H9 (cell line): ENCODE measurements at regions not wholly inside any gene's neighbourhood (a gene's known extent, or its start where the extent isn't known, plus 50 kb on each side); places are given as distances from the start of the nearest gene placed in this dataset.

Experiments
- DNase-seq: peaks from one replicate; pipeline ENCODE4 v3.0.0-alpha.2; 2017
- H2AFZ ChIP-seq: one replicate; pipeline ENCODE4 v1.6.1; 2013; ENCODE audit warnings: mild to moderate bottlenecking, low read length, control low read depth, moderate library complexity
- H2AK5ac ChIP-seq: 2 replicates; pipeline ENCODE4 v1.6.1; 2013; ENCODE audit warnings: low read length, control low read depth, mixed read lengths; ENCODE audit not compliant: insufficient read length
- H2BK120ac ChIP-seq: one replicate; pipeline ENCODE4 v1.6.1; 2013; ENCODE audit warnings: low read depth, mild to moderate bottlenecking, low read length, control low read depth, inconsistent platforms; ENCODE audit not compliant: poor library complexity, severe bottlenecking
- H2BK12ac ChIP-seq: 2 replicates; pipeline ENCODE4 v1.6.1; 2013; ENCODE audit warnings: low read length, control low read depth, mixed read lengths, low read depth; ENCODE audit not compliant: insufficient read length
- H2BK15ac ChIP-seq: 2 replicates; pipeline ENCODE4 v1.6.1; 2013; ENCODE audit warnings: low read depth, low read length, control low read depth
- H2BK20ac ChIP-seq: one replicate; pipeline ENCODE4 v1.6.1; 2013; ENCODE audit warnings: low read depth, mild to moderate bottlenecking, low read length, control low read depth, inconsistent platforms; ENCODE audit not compliant: poor library complexity, severe bottlenecking
- H2BK5ac ChIP-seq: 2 replicates; pipeline ENCODE4 v1.6.1; 2013; ENCODE audit warnings: low read length, control low read depth, mixed read lengths; ENCODE audit not compliant: insufficient read length
- H3K14ac ChIP-seq: 2 replicates; pipeline ENCODE4 v1.6.1; 2013; ENCODE audit warnings: low read length, control low read depth; ENCODE audit not compliant: insufficient read depth
- H3K18ac ChIP-seq: 2 replicates; pipeline ENCODE4 v1.6.1; 2013; ENCODE audit warnings: low read depth, mild to moderate bottlenecking, mixed read lengths, low read length, control low read depth; ENCODE audit not compliant: insufficient read length
- H3K23ac ChIP-seq: 2 replicates; pipeline ENCODE4 v1.6.1; 2013; ENCODE audit warnings: low read length, control low read depth, mixed read lengths, low read depth; ENCODE audit not compliant: insufficient read length
- H3K23me2 ChIP-seq: 2 replicates; pipeline ENCODE4 v1.6.1; 2013; ENCODE audit warnings: low read depth, mild to moderate bottlenecking, mixed read lengths, low read length, control low read depth; ENCODE audit not compliant: insufficient read length, poor library complexity, severe bottlenecking
- H3K27ac ChIP-seq: 2 replicates; pipeline ENCODE4 v1.5.1; 2013; ENCODE audit warnings: low read length, control low read depth, mixed read lengths, low read depth; ENCODE audit not compliant: insufficient read length
- H3K27me3 ChIP-seq: 2 replicates; pipeline ENCODE4 v1.6.1; 2013; ENCODE audit warnings: low read length, control low read depth, inconsistent platforms; ENCODE audit not compliant: insufficient read depth
- H3K4ac ChIP-seq: 2 replicates; pipeline ENCODE4 v1.6.1; 2013; ENCODE audit warnings: low read depth, mild to moderate bottlenecking, control low read depth, inconsistent platforms, low read length, moderate library complexity
- H3K4me1 ChIP-seq: 2 replicates; pipeline ENCODE4 v1.6.1; 2013; ENCODE audit warnings: low read length, control low read depth, inconsistent platforms; ENCODE audit not compliant: insufficient read depth
- H3K4me2 ChIP-seq: 2 replicates; pipeline ENCODE4 v1.6.1; 2013; ENCODE audit warnings: low read length, control low read depth, mixed read lengths; ENCODE audit not compliant: insufficient read length, insufficient read depth
- H3K56ac ChIP-seq: 2 replicates; pipeline ENCODE4 v1.6.1; 2013; ENCODE audit warnings: low read depth, mild to moderate bottlenecking, mixed read lengths, low read length, control low read depth; ENCODE audit not compliant: insufficient read length
- H3K79me1 ChIP-seq: 2 replicates; pipeline ENCODE4 v1.6.1; 2013; ENCODE audit warnings: low read depth, mild to moderate bottlenecking, moderate library complexity, low read length, control low read depth, inconsistent platforms; ENCODE audit not compliant: insufficient read depth, poor library complexity, severe bottlenecking
- H3K79me2 ChIP-seq: 2 replicates; pipeline ENCODE4 v1.6.1; 2013; ENCODE audit warnings: low read length, control low read depth, inconsistent platforms; ENCODE audit not compliant: insufficient read depth
- H3K9ac ChIP-seq: 2 replicates; pipeline ENCODE4 v1.6.1; 2013; ENCODE audit warnings: low read length, control low read depth, mixed read lengths; ENCODE audit not compliant: insufficient read length; ENCODE audit errors: extremely low read depth
- H3K9me3 ChIP-seq: one replicate; pipeline ENCODE4 v1.6.1; 2013; ENCODE audit warnings: low read depth, low read length, inconsistent platforms; ENCODE audit not compliant: control insufficient read depth
- H3T11ph ChIP-seq: one replicate; pipeline ENCODE4 v1.6.1; 2013; ENCODE audit warnings: mild to moderate bottlenecking, low read length, control low read depth, inconsistent platforms
- H4K20me1 ChIP-seq: one replicate; pipeline ENCODE4 v1.6.1; 2013; ENCODE audit not compliant: control insufficient read depth, insufficient read length, insufficient read depth
- H4K5ac ChIP-seq: 2 replicates; pipeline ENCODE4 v1.6.1; 2013; ENCODE audit warnings: low read depth, mild to moderate bottlenecking, mixed read lengths, low read length, control low read depth; ENCODE audit not compliant: insufficient read length
- H4K8ac ChIP-seq: replicated peaks from 2 replicates; pipeline ENCODE4 v1.6.1; 2013; ENCODE audit warnings: low read length, control low read depth, mixed read lengths, low read depth; ENCODE audit not compliant: insufficient read length
- H4K91ac ChIP-seq: 2 replicates; pipeline ENCODE4 v1.6.1; 2013; ENCODE audit warnings: low read depth, mild to moderate bottlenecking, moderate library complexity, mixed read lengths, low read length, control low read depth; ENCODE audit not compliant: insufficient read length
- H3K27ac Mint-ChIP-seq, 3 experiments: 2 replicates in 2 of 3; 3 replicates in 1 of 3; pipeline ENCODE4 v1.8.0; 2020 to 2021; ENCODE audit warnings: mixed read lengths in 3 of 3, mild to moderate bottlenecking in 1 of 3, moderate library complexity in 1 of 3
- H3K27me3 Mint-ChIP-seq: 2 replicates; pipeline ENCODE4 v1.8.0; 2021; ENCODE audit warnings: low read depth, mild to moderate bottlenecking, moderate library complexity, mixed read lengths
- H3K36me3 Mint-ChIP-seq, 3 experiments: 2 replicates in 2 of 3; 3 replicates in 1 of 3; pipeline ENCODE4 v1.8.0; 2020 to 2021; ENCODE audit warnings: low read depth in 3 of 3, mixed read lengths in 3 of 3; ENCODE audit not compliant: insufficient read depth in 1 of 3
- H3K4me1 Mint-ChIP-seq, 2 experiments: 2 replicates each; pipeline ENCODE4 v1.8.0; 2020; ENCODE audit warnings: mixed read lengths in 2 of 2
- H3K4me3 Mint-ChIP-seq, 2 experiments: 2 replicates in 1 of 2; 3 replicates in 1 of 2; pipeline ENCODE4 v1.8.0; 2020 to 2021; ENCODE audit warnings: mild to moderate bottlenecking in 2 of 2, mixed read lengths in 2 of 2, moderate library complexity in 1 of 2
- H3K9me3 Mint-ChIP-seq, 2 experiments: 2 replicates in 1 of 2; 3 replicates in 1 of 2; pipeline ENCODE4 v1.8.0; 2020; ENCODE audit warnings: mild to moderate bottlenecking in 2 of 2, mixed read lengths in 2 of 2, moderate library complexity in 1 of 2
- CTCF ChIP-seq: fragments of 200-600 bp; sonication (generic); conservative IDR thresholded peaks from 3 replicates; pipeline ENCODE4 v1.8.0; 2021; ENCODE audit warnings: antibody characterized with exemption, mild to moderate bottlenecking
- WGBS: extraction: QIAGEN DNeasy Blood & Tissue Kit; methylation state at CpG from one replicate; pipeline ENCODE4 v1.1.7; 2013; ENCODE audit warnings: missing lambda C conversion rate, low lambda C conversion rate, mixed read lengths; ENCODE audit not compliant: insufficient read length; ENCODE audit errors: extremely low coverage; 5-methylcytosine and 5-hydroxymethylcytosine counted together

- no peak for TF ChIP-seq CTCF
- no peak overlapping the region for H3T11ph ChIP-seq
- H2BK12ac ChIP-seq = no peak overlapping the region
- H3K27me3 Mint-ChIP-seq = no peaks in the 10 kb centered on the region
- H3K27ac Mint-ChIP-seq = no peak overlapping the region
- H3K9me3 ChIP-seq = no peaks in the 10 kb centered on the region
- no peak overlapping the region for H4K8ac ChIP-seq
- no peak overlapping the region for H3K9ac ChIP-seq
- no peak overlapping the region for H2BK15ac ChIP-seq
- H2BK5ac ChIP-seq = no peak overlapping the region
- H3K4me3 Mint-ChIP-seq = no peak overlapping the region
- H4K20me1 ChIP-seq = no peaks in the 10 kb centered on the region
- H3K9me3 Mint-ChIP-seq = peaks cover 4 to 8% of the 10 kb centered on the region in 2 experiments; a peak in 3 of 5 replicates
- H3K23ac ChIP-seq = no peak overlapping the region
- H3K4me2 ChIP-seq = no peak overlapping the region
- no peaks in the 10 kb centered on the region for H3K27me3 ChIP-seq
- H3K4me1 Mint-ChIP-seq = peaks cover 8 to 9% of the 10 kb centered on the region in 2 experiments
- no CpG with 5 or more reads among the region's 5 CpGs for WGBS
- H2BK120ac ChIP-seq = no peak overlapping the region
- H4K5ac ChIP-seq = no peak overlapping the region
- no peak overlapping the region for H3K56ac ChIP-seq
- H3K36me3 Mint-ChIP-seq = peaks cover 3 to 5% (median 4%) of the 10 kb centered on the region in 3 experiments; a peak in 2 of 7 replicates
- H3K14ac ChIP-seq = no peak overlapping the region
- H3K27ac ChIP-seq = no peak overlapping the region
- no peak overlapping the region for H2AK5ac ChIP-seq
- H4K91ac ChIP-seq = no peak overlapping the region
- H3K79me1 ChIP-seq = no peaks in the 10 kb centered on the region
- no peaks in the 10 kb centered on the region for H3K23me2 ChIP-seq
- H3K4ac ChIP-seq = no peak overlapping the region
- no peak overlapping the region for H2BK20ac ChIP-seq
- no peak for DNase-seq
- H2AFZ ChIP-seq = no peak overlapping the region
- H3K18ac ChIP-seq = no peak overlapping the region
- no peaks in the 10 kb centered on the region for H3K79me2 ChIP-seq
- 0 out of 2 replicates have a peak, but pooled peaks cover 3% of the 10 kb centered on the region for H3K4me1 ChIP-seq
These were observed 84.7 kb upstream of the MDM1 start for GRCh38 chr12:68416826-68417225.
